22Rv1 (cell line): ENCODE measurements at regions not wholly inside any gene's neighbourhood (a gene's known extent, or its start where the extent isn't known, plus 50 kb on each side); places are given as distances from the start of the nearest gene placed in this dataset.

Source experiments
- H3K27ac ChIP-seq: fragments of 450-650 bp; 2 replicates; pipeline ENCODE4 v1.5.1; 2017
- CTCF ChIP-seq: fragments of 450-650 bp; IDR thresholded peaks from 2 replicates; pipeline ENCODE4 v1.5.1; 2017; ENCODE audit warnings: mild to moderate bottlenecking
- ZFX ChIP-seq: fragments of 450-650 bp; IDR thresholded peaks from 2 replicates; pipeline ENCODE4 v1.6.1; 2017; ENCODE audit warnings: antibody characterized with exemption, borderline replicate concordance

DNA sequence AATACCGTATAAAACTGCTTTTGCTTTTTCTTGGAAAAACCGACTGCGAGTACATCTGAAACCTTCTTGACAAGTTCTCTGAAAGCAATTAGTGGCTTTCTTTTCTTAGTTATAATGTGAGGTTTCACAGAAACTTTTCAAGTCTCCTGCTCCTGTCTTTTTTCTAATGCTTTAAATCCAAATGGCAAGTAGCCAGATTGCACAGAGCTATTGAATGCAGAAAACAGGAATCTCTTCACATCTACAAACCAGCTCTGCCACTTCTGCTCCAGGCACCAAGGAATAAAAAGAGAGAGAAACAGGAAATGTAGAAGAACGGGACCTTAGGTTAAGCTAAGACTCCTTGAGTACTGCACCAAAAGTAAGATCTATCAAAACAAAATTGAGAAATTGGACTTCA, 267.3 kb upstream of the TET2 start:
- H3K27ac ChIP-seq = no peak overlapping the region
- no peak for TF ChIP-seq CTCF
- no peak for TF ChIP-seq ZFX

- TF ChIP-seq CTCF = no peak
- no peak for TF ChIP-seq ZFX
- no peak overlapping the region for H3K27ac ChIP-seq
Observed at GRCh38 chr4:104879854-104880253, 266.8 kb upstream of the TET2 start.

GRCh38 chr4:104881136-104881886, 265.4 kb upstream of the TET2 start:
- TF ChIP-seq ZFX (no peak), CTCF (no peak)
- no peak overlapping the region for H3K27ac ChIP-seq

- no peak overlapping the region for H3K27ac ChIP-seq
- no peak for TF ChIP-seq CTCF
- no peak for TF ChIP-seq ZFX
Observed at GRCh38 chr4:104890598-104891275, 255.9 kb upstream of the TET2 start.

DNA sequence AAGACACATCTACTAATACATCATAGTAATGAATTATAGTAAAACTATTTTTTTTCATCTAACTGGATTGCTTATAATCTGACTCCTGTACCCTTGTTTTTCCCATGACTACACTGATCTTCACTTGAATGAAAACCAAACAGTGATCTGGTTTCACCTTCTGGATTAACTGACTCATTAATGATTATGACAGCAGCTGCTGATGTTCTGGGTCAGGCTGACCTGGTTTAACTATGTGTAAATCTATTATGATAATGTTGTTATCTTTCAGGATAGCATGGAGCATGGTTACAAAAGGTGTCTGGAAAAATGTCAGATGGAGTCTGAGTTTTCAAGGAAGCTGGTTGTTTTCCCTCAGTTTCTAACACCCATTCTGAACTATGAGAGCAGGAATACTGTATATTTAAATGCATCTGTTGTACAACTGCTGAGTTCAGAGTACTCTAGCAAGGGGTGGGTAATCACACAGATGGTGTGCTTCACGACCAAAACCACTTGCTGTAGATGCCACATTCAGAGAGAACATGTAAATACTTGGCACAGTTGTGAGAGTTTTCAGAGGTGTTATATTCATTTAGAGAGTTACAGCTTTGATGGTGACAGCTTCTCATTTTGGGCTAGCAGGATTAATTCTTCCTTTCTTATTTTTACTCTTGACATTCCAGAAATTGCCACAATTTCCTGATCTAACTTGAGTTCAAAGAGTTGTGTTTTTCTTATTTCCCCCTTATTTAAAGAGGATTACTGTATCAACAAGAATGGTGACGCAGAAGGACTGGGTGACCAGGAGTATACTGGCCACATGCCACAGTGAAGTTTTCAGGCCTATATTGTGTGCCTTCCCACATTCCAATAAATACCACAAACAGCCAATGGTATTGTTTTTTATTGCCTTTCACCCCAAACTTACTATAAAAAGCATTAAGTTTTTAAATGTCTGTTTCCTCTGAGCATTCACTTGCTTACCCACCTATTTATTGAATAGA, 249.7 kb upstream of the TET2 start:
- TF ChIP-seq ZFX = no peak
- TF ChIP-seq CTCF = no peak
- no peak overlapping the region for H3K27ac ChIP-seq

DNA sequence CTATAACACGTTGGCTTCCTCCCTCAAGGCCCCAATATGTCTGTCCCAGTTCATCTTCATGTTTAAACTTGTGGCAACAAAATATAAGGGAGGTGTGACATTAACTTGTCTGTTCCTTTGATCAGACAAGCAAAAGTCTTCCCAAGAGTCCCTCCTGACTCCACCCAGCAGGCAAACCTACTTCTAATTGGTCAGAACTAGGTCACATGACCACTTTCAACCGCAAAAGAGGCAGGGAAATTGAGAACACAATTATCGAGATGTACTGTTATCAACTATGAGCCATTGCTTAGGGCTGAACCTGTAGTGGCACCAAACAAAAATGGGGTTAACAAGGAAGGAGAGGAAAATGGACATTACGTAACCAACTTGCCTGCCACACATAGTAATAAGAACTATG, 246.8 kb upstream of the TET2 start:
- TF ChIP-seq ZFX (no peak), CTCF (no peak)
- no peak overlapping the region for H3K27ac ChIP-seq
